GM21360 (cell line): ENCODE measurements at regions not wholly inside any gene's neighbourhood (a gene's known extent, or its start where the extent isn't known, plus 50 kb on each side); places are given as distances from the start of the nearest gene placed in this dataset.

Experiments used
- ATAC-seq: cut with Tn5 transposase; IDR thresholded peaks from one replicate; pipeline ENCODE4 v1.9.1; 2021; ENCODE audit warnings: mild to moderate bottlenecking, moderate library complexity; ENCODE audit not compliant: unreplicated experiment

GRCh38 chr7:52980129-52980528 lies 55.3 kb upstream of the POM121L12 start:
- ATAC-seq: no peak

DNA sequence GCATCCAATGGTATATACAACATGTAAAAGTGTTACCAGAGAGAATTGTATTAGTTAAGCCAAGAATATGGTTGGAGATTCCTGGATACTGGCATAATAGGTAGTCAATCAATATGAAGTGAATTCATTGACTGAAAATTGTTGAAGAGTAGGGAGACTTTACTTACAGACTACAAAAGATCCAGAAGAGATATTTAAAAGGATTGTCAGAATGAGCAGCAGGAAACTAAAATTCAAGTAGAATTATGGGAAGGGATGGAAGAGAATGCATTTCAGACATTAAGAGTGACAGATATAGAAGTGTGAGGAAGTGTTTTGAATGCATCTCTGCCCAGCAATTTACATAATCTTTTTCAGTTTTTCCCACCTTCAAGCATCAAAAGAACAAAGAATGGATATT lies 62.3 kb upstream of the POM121L12 start:
- ATAC-seq: no peak

- no peak for ATAC-seq
Measured at GRCh38 chr7:52962402-52963076, 72.9 kb upstream of the POM121L12 start.

- no peak for ATAC-seq
Measured at GRCh38 chr7:52961084-52961483, 74.3 kb upstream of the POM121L12 start.

DNA sequence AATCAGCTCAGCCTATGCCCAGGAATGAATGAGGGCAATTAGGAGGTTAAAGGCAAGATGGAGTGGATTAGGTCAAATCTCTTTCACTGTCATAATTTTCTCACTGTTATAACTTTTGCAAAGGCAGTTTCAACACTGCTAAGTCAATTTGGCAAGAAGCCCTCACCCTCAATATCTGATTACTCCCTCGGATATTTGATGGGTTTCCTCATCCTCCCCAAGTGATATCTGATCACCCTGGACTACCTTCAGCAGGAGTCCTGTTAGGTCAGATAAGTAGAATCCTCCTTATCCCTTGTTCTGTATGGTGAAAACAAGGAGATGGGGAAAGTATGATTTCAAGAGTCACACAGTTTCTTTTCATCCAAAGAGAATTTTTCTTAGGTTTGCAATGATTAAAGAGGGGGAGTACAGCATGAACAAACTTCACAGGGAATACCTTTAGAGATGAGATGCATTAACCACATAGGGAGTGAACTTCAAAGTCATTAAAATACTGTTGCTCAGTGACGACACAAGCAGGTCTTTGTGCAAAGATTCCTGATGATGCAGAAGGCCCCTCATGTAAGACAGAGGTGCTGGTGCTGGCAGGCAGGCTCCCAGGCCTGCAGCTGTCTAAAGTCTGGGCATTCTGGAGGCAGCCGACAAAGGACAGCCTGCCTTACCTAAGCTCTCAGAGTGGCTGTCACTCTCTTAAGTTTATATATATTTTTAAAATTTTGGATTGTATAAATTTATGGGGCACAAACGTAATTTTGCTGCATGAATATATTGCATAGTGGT lies 75.4 kb upstream of the POM121L12 start:
- no peak for ATAC-seq

GRCh38 chr7:52959336-52959735 lies 76.1 kb upstream of the POM121L12 start:
- ATAC-seq: no peak

GRCh38 chr7:52958621-52959140 lies 76.8 kb upstream of the POM121L12 start:
- ATAC-seq: no peak

DNA sequence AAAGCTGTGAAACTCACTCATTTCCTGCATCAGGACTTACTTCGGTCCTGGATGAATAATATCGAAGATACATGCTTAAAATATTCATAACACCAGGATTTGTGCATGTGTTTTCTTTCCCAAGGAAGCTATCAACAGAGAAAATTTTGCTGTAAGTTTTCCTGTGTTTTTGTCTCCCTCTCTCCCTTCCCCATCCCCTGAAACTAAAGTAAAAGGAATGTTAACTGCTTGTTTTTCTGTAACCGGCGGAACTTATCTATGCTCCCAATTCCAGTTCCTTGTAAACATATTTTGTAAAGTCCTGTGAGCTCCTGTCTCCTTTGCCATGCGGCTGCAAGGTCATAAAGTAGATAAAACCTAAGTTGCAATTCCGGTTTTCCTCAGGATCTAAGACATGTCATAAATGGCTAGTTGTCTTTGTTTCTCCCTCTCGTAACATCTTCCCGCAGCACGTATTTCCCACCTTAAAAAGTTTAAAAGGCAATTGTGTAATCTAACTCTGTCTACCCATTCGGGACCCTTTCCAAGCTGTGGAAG lies 79.0 kb upstream of the POM121L12 start:
- ATAC-seq: no peak

DNA sequence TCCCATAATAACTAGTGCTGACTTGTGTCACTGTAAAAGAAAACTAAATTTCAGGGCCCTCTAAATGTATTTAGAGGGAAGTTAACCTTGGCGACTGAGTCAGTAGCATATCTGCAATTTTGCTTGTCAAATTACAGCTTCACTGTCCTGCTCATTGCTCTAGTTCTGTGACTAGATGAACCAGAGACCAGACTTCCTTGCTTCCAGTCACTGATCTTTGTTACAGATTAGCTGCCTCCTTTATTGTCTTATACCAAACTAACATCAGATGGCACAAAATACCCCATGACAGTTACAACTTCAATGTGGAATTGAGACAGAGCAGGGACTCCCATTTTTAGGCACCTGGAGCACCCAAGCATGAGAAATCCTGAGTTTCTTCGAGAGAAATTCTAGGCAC lies 79.9 kb upstream of the POM121L12 start:
- no peak for ATAC-seq

DNA sequence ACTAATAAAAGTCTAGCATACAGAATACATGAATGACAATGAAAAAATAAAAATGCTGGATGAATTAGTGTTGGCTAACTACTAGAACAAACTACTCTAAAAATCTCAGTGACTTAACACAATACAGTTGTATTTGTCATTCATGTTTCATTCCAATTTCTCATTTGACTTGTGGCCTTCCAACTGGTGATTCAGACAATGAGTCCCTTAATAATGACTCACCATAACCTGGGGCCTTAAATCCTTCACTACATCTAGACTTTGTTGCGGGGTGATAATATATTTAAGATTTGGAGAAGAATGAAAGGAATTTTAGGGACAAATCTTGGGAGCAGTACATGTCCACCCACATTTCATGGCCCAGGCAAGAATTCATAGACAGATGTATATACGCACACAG lies 90.5 kb upstream of the POM121L12 start:
- ATAC-seq: no peak

DNA sequence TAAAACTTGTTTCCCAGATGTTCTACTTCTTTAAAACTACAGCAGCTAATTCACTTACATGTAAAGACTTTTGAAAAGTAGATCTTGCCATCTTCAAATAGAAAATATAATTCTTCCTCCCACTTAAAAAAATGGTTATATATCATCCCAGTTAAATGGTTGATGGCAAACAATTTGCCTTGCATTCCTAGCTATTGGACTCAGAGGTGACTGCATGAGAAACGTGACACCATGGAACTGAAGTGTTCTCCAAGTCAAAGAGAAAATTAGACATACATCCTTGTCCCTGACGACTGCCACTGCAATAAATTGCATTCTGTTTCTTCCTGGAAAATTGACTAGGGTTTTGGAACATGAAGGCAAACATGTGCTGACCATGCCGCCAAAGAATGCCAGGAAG lies 95.0 kb upstream of the POM121L12 start:
- no peak for ATAC-seq

DNA sequence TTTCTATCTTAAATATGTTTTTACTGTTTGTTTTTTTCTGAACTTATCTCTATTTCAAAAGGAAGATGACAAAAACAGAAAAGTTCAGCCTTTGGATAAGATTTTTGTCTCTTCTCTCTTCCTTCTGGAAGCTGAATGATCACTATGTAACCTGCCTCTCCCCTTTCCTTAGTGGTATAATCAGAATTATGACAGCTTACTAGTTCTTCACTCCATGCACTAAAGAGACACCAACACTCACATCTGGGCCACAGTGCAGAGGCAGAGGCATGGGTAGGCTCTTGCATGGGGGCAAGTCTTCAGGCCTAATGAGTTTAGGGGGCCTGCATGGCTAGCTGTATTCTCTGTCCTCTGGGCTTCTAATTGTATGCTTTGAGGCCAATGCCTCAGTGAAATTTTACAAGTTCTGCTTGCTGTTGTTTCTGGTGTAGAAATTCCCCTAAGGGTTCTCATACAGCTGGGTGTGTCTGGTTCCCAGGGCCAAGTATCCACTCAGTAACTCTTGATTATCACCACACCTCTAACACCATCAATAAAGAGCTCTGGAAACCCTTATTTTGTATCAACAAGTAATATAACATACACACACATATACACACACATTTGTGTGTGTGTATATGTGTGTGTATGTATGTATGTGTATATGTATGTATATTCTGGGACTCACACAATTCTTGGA lies 96.8 kb upstream of the POM121L12 start:
- ATAC-seq: no peak

DNA sequence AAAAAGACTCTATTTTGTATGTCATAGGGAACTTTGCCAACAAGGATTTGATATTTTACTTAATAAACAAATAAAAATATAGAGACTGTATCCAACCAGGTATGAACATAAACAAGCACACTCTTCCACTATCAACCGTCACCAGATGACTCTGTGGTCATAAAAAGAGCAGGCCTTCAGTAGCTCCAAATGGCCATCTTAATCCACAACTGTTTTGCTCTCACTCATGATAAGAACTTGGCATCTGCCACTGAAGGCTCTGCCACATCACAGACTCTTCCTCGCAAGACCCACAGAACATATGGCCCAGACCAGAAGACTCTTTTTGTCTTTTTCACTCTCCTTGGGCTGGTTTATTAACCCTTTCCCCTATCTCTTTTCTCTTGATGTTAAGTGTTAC lies 98.7 kb upstream of the POM121L12 start:
- no peak for ATAC-seq

GRCh38 chr7:52928591-52928990 lies 106.8 kb upstream of the POM121L12 start:
- no peak for ATAC-seq

- no peak for ATAC-seq
Measured at GRCh38 chr7:52925332-52925731, 110.1 kb upstream of the POM121L12 start.

GRCh38 chr7:52920977-52921376 lies 114.5 kb upstream of the POM121L12 start:
- no peak for ATAC-seq

- no peak for ATAC-seq
Measured at GRCh38 chr7:52917982-52918578, 117.4 kb upstream of the POM121L12 start.

DNA sequence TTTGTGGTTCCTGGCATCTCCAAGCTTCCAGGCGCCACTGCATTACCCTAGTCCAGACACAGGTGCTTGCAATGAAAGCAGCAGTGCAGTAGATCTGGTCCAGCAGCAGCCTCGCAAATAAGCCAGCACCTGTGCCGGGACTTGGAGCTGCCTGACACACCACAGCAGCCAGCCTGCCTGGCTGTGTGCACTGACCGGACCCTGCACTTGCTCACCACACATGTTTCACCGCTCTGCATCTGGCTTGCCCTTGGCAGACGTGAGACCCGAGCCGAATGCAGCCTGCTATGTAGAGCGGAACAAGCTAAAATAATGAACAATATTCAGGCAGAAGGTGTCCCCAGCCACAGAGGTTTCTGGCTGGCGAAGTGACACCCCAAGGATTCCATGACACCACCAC lies 123.6 kb upstream of the POM121L12 start:
- no peak for ATAC-seq

DNA sequence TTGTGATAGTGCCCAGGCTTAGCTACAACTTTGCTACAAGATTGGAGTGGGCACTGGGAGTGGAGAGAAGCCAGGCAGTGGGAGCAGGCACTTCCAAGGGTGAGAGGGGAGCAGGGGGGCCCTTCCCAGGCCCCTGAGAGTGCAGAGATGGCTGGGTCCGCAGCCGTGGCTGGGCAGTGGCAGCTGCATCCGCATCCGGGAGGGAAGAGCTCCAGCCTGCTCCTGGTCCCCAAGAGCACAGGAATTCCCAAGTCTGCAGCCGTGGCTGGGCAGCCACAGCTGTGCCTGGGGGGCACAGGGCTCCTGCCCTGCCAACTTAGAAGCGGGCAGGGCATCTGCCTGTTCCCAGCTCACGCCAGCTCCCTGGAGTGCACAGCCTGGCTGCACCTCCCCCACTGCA lies 124.1 kb upstream of the POM121L12 start:
- ATAC-seq: no peak

DNA sequence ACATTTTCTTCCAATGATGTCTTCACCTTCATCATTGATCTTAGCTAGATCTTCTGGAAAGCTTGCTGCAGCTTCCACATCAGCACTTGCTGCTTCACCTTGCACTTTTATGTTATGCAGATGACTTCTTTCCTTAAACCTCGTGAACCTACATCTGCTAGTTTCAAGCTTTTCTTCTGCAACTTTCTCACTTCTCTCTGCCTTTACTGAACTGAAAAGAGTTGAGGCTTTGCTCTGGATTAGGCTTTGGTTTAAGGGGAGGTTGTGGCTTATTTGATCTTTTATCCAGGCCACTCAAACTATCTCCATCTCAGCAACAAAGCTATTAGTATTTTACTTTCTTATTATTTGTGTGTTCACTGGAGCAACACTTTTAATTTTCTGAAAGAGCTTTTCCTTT lies 125.5 kb upstream of the POM121L12 start:
- no peak for ATAC-seq

- no peak for ATAC-seq
Measured at GRCh38 chr7:52909131-52909530, 126.3 kb upstream of the POM121L12 start.
